ENCODE measurements at regions not wholly inside any gene's neighbourhood (a gene's known extent, or its start where the extent isn't known, plus 50 kb on each side); places are given as distances from the start of the nearest gene placed in this dataset.

DNA sequence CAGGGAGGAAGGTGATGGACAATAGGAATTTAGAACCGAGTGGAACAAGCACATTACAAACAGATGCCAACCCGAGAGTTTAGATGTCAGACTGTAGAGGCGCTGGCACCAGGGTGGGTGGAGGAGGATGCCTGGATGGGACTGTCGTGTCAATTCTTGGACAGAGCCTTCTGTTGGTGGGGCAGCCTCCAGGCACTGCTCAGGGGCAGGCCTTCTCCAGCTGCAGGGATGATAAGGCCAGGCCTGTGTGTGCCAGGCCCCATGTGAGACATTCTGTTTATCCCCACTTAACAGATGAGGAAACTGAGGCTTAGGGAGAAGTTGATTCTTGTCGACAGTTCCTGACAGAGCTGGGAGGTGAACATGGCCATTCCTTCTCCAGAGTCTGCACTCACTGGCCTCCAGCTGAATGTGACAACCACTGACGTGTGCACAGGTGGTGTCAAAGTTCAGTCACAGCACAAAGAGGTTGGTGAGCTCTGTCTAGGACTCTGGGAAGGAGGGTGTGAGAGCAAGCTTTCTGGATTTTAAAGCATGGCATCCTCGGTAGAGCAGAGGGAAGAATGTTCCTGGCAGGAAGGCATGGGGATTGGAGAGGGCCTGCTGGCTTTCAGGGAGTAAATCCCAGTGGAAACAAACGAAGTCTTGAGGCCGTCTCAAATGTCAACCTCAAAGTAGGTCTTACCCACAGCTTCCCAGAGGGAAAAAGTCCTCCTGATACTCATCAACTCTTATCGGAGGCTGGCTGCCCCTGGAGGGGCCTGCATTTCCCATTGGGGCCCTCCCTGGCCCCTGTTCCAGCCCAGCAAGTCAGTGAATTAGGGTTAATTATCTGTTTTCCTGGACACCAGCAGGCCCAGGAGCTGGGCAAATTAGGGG lies 52.4 kb downstream of the GLI2 start:
- TF ChIP-seq TAF1 (IDR thresholded peaks at IDR 0.05; ENCODE audit: low read depth) (no peak), TCF12 (IDR thresholded peaks at IDR 0.05; ENCODE audit: low read depth) (no peak), CREB1 (IDR thresholded peaks at IDR 0.05; ENCODE audit: low read depth) (no peak), EP300 (IDR thresholded peaks at IDR 0.05; ENCODE audit: borderline replicate concordance) (no peak), RAD21 (IDR thresholded peaks at IDR 0.05; ENCODE audit: low read depth) (no peak), TEAD4 (IDR thresholded peaks at IDR 0.05) (no peak), FOXM1 (IDR thresholded peaks at IDR 0.05; ENCODE audit: borderline replicate concordance, low read depth) (no peak)
- TF ChIP-seq, protein P1, sequence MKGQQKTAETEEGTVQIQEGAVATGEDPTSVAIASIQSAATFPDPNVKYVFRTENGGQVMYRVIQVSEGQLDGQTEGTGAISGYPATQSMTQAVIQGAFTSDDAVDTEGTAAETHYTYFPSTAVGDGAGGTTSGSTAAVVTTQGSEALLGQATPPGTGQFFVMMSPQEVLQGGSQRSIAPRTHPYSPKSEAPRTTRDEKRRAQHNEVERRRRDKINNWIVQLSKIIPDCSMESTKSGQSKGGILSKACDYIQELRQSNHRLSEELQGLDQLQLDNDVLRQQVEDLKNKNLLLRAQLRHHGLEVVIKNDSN (IDR thresholded peaks at IDR 0.05) = no peak
- TF ChIP-seq, protein P2, sequence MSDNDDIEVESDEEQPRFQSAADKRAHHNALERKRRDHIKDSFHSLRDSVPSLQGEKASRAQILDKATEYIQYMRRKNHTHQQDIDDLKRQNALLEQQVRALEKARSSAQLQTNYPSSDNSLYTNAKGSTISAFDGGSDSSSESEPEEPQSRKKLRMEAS (IDR thresholded peaks at IDR 0.05) = no peak
